HUDEP-2 (cell line): ENCODE measurements at regions not wholly inside any gene's neighbourhood (a gene's known extent, or its start where the extent isn't known, plus 50 kb on each side); places are given as distances from the start of the nearest gene placed in this dataset.
"Not testable (repeated sequence)": the region's sequence is repeated elsewhere in the genome, so short reads cannot be mapped to it uniquely, and the experiment has no call there.

Experiments used
- DNase-seq, 76 experiments: peaks; one replicate each; lab custom pipeline; 2025; ENCODE audit not compliant: unreplicated experiment in 76 of 76; lab: John Stamatoyannopoulos, UW

DNA sequence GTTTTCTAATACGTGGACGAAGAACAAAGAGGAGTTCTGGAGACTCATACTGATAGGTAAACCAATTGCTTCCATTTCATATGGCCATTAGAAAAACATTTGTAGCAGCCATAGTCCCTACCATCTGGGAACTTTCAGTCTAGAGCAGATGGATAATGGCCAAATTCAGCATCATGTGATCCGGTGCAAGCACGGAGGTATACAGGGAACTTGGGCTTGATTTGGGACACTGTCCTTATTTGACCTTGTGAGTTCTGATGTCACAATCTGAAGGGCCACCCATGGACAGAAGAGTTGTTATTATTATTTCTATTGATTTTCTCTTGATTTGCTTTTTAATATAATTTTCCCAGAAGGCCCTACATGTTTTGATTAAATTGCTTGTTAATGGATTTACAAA, 154.6 kb upstream of the ZNF267 start:
- no peak for DNase-seq

DNA sequence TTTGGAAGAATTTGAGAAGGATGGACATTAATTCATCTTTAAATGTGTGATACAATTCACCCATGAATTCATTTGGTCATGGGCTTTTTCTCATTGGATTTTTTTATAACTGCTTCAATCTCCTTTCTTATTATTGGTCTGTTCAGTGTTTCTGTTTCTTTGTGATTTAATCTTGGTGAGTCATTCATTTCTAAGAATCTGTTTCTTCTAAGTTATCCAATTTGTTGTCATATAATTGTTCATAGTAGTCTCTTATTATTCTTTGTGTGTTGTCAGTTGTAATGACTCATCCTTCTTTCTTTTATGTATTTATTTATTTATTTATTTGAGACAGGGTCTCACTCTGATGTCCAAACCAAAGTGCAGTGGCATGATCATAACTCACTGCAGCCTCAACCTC, 146.1 kb upstream of the ZNF267 start:
- DNase-seq: no peak

DNA sequence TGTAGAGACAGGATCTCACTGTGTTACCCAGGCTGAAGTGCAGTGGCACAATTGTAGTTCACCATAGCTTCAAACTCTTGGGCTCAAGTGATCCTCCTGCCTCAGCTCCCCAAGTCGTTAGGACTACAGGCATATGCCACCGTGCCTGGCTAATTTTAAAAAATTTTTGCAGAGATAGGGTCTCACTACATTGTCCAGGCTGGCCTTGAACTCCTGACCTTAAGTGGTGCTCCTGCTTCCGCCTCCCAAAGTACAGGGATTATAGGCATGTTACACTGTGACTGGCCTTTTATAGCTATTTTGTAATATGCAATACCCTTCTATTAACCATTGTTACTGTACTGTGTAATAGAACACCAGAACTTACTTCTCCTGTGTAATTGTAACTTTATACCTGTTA, 139.3 kb upstream of the ZNF267 start:
- DNase-seq: no peak

DNA sequence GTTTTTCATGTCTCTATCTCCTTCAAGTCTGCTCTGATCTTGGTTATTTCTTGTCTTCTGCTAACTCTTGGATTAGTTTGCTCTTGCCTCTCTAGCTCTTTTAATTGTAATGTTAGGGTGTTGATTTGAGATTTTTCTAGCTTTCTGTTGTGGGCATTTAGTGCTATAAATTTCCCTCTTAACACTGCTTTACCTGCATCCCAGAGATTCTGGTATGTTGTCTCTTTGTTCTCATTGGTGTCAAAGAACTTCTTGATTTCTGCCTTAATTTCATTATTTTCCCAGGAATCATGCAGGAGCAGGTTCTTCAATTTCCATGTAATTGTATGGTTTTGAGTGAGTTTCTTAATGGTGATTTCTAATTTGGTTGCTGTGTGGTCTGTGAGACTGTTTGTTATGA, 128.5 kb upstream of the ZNF267 start:
- not testable (repeated sequence) for DNase-seq

DNA sequence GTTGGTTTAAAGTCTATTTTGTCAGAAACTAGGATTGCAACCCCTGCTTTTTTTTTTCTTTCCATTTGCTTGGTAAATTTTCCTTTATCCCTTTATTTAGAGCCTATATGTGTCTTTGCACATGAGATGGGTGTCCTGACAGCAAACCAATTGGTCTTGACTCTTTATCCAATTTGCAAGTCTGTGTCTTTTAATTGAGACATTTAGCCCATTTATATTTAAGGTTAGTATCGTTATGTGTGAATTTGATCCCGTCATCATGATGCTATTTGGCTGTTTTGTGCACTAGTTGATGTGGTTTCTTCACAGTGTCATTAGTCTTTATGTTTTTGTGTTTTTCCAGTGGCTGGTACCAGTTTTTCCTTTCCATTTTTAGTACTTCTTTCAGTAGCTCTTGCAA, 127.7 kb upstream of the ZNF267 start:
- DNase-seq: no peak

DNA sequence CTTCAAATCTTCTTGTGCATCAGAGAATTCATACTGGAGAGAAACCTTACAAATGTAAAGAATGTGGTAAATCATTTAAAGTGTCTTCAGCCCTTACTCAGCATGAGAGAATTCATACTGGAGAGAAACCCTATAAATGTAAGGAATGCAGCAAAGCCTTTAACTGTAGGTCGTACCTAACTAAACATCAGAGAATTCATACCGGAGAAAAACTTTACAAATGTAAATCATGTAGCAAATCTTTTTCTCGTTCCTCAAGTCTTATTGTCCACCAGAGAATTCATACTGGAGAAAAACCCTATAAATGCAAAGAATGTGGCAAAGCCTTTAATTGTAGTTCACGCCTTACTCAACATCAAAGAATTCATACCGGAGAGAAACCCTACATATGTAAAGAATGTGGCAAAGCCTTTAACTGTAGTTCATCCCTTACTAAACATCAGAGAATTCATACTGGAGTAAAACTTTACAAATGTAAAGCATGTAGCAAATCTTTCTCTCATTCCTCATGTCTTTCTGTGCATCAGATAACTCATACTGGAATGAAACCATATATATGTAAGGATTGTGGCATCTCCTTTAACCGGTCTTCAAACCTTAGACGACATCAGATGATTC, 118.5 kb upstream of the ZNF267 start:
- no peak for DNase-seq

DNA sequence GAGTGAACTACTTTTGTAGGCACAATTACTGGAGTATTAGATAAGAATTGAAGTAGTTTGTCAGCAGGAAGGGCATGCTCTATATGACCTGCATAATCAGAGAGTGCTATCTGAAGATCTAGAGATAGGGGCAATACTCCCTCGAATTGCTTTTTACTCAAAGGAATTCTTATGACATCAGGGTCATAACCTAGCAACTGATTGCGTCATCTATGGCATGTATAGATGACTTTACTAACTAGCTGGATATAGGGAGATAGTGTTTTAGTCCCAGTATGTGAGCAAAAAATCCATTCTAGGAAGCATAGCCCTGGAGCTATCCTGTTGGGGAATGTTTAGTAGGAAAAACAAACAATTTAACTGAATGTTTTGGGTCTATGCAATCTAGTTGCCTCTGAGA, 109.5 kb upstream of the ZNF267 start:
- no peak for DNase-seq

DNA sequence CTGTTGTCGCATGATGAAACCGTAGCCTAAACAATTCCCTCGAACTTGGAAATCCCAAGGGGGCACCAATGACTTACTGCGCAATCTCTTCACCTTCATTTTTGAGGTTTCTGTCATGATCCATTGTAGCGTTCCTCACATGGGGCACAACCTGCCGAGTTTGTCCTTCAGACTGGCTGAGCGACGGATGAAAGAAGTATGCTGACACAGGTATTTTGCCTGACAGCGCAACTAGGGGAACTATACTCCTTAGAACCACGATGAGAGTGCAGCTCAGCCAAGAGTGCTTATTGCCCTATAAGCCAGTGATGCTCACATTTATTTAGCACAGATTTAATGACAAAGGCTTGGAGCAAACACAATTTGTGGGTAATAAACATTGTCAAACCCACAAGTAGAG, 106.3 kb upstream of the ZNF267 start:
- no peak for DNase-seq

DNA sequence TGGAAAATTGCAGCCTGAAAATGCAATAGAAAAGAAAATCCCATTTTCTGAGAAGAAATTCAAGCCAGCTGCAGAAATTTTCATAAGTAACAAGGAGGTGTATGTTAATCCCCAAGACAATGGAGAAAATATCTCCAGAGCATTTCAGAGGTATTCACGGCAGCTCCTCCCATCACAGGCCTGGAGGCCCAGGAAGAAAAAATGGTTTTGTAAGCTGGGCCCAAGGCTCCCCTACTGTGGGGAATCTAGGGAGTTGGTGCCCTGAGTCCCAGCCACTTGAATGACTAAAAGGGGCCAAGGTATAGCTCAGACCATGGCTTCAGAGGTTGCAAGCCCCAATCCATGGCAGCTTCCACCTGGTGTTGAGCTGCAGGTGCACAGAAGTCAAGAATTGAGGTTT, 93.3 kb upstream of the ZNF267 start:
- no peak for DNase-seq

DNA sequence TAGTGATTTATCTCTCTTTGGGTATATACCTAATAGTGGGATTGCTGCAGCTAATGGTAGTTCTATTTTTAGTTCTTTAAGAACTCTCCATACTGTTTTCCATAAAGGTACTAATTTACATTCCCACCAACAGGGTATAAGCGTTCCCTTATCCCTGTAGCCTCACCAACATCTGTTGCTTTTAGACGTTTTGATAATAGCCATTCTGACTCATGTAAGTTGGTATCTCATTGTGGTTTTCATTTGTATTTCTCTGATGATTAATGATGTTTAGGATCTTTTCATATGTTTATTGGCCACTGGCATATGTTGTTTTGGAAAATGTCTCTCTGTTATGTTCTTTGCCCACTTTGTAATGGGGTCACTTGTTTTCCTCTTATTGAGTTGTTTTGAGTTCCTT, 88.5 kb upstream of the ZNF267 start:
- no peak for DNase-seq

DNA sequence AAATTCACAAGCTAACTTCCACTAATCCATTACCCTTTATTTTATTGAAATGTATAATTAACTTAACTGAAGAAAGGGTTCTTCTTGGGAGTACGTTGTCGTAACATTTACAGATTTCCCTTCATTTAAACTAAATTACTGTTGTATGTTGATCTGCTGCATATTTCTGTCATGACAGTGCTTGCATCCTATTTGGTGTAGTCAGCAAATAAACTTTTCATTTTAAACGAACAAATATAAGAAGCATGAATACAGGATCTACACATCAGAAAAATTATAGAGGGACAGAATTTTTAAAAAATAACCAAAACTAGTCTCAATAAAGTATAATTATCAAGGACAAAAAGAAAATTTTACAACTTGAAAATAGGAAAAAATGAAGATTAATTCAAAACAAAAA, 66.5 kb upstream of the ZNF267 start:
- no peak for DNase-seq

DNA sequence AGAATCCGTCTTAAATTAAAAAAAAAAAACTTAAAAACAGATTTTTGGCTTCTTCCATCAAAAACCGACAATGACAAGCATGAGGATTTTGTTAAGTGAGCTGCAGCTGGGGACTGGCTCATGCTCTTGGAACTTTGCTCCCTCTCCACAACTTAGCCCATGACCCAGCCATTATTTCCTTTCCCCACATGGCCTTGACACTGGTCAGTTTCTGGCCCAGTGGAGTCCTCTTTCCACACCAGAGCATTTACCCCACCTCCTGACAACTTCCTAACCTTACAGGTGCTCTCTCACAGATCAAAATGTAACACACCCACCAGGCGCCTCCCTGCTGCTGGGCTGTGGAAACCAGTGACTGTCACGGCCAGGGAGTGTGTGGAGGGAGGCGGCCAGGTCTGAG, 62.7 kb upstream of the ZNF267 start:
- DNase-seq: no peak

DNA sequence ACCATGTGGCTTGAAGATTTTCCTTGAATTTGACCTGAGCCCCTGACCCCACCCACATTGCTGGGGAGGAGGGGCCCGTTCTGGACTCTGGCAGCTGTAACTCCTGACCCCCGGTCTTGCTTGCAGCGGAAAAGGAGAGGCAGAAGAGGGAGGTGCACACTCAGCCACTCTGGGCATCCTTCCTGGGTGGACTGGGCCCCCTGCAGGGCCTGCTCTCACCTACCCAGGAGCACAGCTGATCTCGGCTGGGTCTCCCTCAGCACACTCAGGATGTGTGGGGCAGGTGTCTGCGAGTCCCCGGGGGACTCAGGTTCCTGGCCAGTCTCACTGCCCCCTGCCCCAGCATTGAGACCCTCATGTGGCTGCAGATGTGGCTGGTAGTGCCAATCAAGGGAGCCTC, 57.5 kb upstream of the ZNF267 start:
- not testable (repeated sequence) for DNase-seq

DNA sequence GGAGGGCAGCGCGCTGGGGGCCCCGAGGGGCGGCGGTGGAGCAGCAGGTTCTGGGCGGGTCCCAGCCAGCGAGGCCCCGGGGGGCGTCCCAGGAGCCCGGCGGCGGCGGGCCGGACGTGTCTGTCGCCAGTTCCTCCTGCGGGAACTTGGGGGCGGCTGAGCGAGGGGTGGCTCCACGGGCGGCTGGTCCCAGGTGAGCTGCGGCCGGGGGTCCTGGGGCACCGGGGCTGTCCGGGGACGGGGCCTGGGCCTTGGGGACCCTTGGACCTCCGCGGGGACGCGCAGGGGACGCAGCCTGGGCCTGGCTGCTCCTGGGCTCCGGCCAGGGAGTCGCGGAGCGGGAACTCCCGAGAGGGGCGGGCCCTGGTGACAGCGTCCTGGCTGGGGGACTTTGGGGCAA, 54.2 kb upstream of the ZNF267 start:
- no peak for DNase-seq

DNA sequence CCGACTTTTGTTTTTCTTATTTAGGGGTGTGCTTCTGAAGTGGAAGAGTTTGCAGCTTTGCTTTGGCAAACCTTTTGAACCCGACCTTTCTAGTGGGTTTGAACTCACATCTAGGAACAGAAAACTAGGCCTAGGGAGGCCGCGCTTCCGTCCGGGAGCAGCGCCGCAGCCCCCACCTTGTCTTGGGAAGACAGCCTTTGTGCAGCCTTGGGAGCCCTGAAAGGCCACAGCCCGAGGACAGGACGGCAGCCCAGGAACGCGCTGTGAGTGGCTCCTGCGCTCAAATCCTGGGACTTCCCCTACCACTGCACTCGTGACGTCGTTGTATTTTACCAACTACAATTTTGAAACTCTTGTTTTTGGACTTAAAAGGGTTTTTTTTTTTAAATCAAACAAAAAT, 53.7 kb upstream of the ZNF267 start:
- no peak for DNase-seq
